SK-N-SH (cell line): ENCODE measurements at regions not wholly inside any gene's neighbourhood (a gene's known extent, or its start where the extent isn't known, plus 50 kb on each side); places are given as distances from the start of the nearest gene placed in this dataset.

Source experiments
- CTCF ChIA-PET: fragments of 300-600, 350-600 bp; formaldehyde crosslinking; extraction: SDS; loops from one replicate; lab custom pipeline; 2021; lab: Yijun Ruan, JAX
- POLR2A ChIA-PET: fragments of 350-600 bp; sonication (Branson Sonifier 250); formaldehyde crosslinking; extraction: SDS; loops from one replicate; lab custom pipeline; 2020; ENCODE audit warnings: antibody characterized with exemption, inconsistent platforms; lab: Yijun Ruan, JAX
- DNase-seq: peaks from one replicate; pipeline ENCODE4 v3.0.0; 2012
- H2AFZ ChIP-seq: fragments of 200-600 bp; sonication (generic); 2 replicates; pipeline ENCODE4 v1.8.1; 2016; ENCODE audit warnings: antibody characterized with exemption, mild to moderate bottlenecking, low read depth
- H3F3A ChIP-seq: fragments of 200-600 bp; sonication (generic); replicated peaks from 2 replicates; pipeline ENCODE3; 2016; ENCODE audit warnings: antibody characterized with exemption, mild to moderate bottlenecking; ENCODE audit not compliant: insufficient read depth
- H3K27ac ChIP-seq, 2 experiments: fragments of 200-500 bp in 1 of 2; fragments of 200-600 bp in 1 of 2; sonication (Bioruptor generic) in 1 of 2; sonication (generic), shearing (Covaris generic) in 1 of 2; 2 replicates each; pipeline versions ENCODE4 v1.5.1 to v1.6.1; 2014 to 2016; ENCODE audit warnings: low read depth in 2 of 2, inconsistent platforms in 1 of 2, low read length in 1 of 2, mild to moderate bottlenecking in 1 of 2, mixed read lengths in 1 of 2
- H3K27me3 ChIP-seq: fragments of 200-600 bp; sonication (generic), shearing (Covaris generic); 2 replicates; pipeline ENCODE4 v1.6.1; 2016; ENCODE audit warnings: mixed run types; ENCODE audit not compliant: insufficient read depth
- H3K36me3 ChIP-seq, 2 experiments: fragments of 200-500 bp in 1 of 2; fragments of 200-600 bp in 1 of 2; sonication (Bioruptor generic) in 1 of 2; sonication (generic) in 1 of 2; replicated peaks in 1 of 2; 2 replicates each; pipeline versions ENCODE3 to v1.5.1; 2014 to 2016; ENCODE audit warnings: low read length in 1 of 2, mild to moderate bottlenecking in 1 of 2; ENCODE audit not compliant: insufficient read depth in 2 of 2, control insufficient read depth in 1 of 2
- H3K4me1 ChIP-seq, 2 experiments: fragments of 200-500 bp in 1 of 2; fragments of 200-600 bp in 1 of 2; sonication (Bioruptor generic) in 1 of 2; sonication (generic), shearing (Covaris generic) in 1 of 2; 2 replicates each; pipeline versions ENCODE4 v1.5.1 to v1.6.1; 2014 to 2016; ENCODE audit warnings: low read depth in 1 of 2, low read length in 1 of 2, mixed run types in 1 of 2; ENCODE audit not compliant: insufficient read depth in 2 of 2, control insufficient read depth in 1 of 2
- H3K4me2 ChIP-seq: fragments of 200-600 bp; sonication (generic), shearing (Covaris generic); 2 replicates; pipeline ENCODE4 v1.6.1; 2017; ENCODE audit warnings: mixed run types
- H3K4me3 ChIP-seq, 2 experiments: fragments of 200-500 bp in 1 of 2; fragments of 200-600 bp in 1 of 2; sonication (Bioruptor generic) in 1 of 2; sonication (generic), shearing (Covaris generic) in 1 of 2; 2 replicates each; pipeline versions ENCODE4 v1.5.1 to v1.8.1; 2014 to 2016; ENCODE audit warnings: low read depth in 2 of 2, inconsistent platforms in 1 of 2, low read length in 1 of 2, mild to moderate bottlenecking in 1 of 2, mixed read lengths in 1 of 2, moderate library complexity in 1 of 2
- H3K79me2 ChIP-seq: fragments of 200-600 bp; sonication (generic); 2 replicates; pipeline ENCODE4 v1.8.1; 2017; ENCODE audit warnings: mild to moderate bottlenecking; ENCODE audit not compliant: insufficient read depth
- H3K9ac ChIP-seq: fragments of 200-600 bp; sonication (generic); 2 replicates; pipeline ENCODE4 v1.6.1; 2017; ENCODE audit warnings: mixed run types
- H3K9me2 ChIP-seq: fragments of 200-600 bp; sonication (generic); 2 replicates; pipeline ENCODE4 v1.6.1; 2017; ENCODE audit warnings: mixed run types
- H3K9me3 ChIP-seq: fragments of 200-600 bp; sonication (generic); 2 replicates; pipeline ENCODE4 v1.6.1; 2017; ENCODE audit warnings: mixed run types, mild to moderate bottlenecking, moderate library complexity
- H4K20me1 ChIP-seq: fragments of 200-600 bp; sonication (generic); 2 replicates; pipeline ENCODE4 v1.6.1; 2017; ENCODE audit warnings: mild to moderate bottlenecking, mixed run types; ENCODE audit not compliant: insufficient read depth
- CHD2 ChIP-seq: fragments of 150-350 bp; IDR thresholded peaks from 2 replicates; pipeline ENCODE4 v1.6.1; 2018; ENCODE audit warnings: low read length; ENCODE audit not compliant: partially characterized antibody
- CTCF ChIP-seq: fragments of 200-600 bp; sonication (generic); IDR thresholded peaks from 2 replicates; pipeline ENCODE4 v1.6.1; 2017; ENCODE audit warnings: antibody characterized with exemption, mild to moderate bottlenecking, moderate library complexity
- ELF1 ChIP-seq: IDR thresholded peaks from 2 replicates; pipeline ENCODE4 v1.4.0; 2012
- EP300 ChIP-seq, 2 experiments: IDR thresholded peaks; 2 replicates each; pipeline versions ENCODE4 v1.4.0 to v1.6.1; 2012; ENCODE audit warnings: borderline replicate concordance in 1 of 2, low read depth in 1 of 2, low read length in 1 of 2
- FOSL2 ChIP-seq: IDR thresholded peaks from 2 replicates; pipeline ENCODE4 v1.4.0; 2012; ENCODE audit warnings: low read depth, mild to moderate bottlenecking, moderate library complexity, borderline replicate concordance
- FOXJ3 ChIP-seq: sonication (generic); formaldehyde crosslinking; IDR thresholded peaks from 2 replicates; pipeline ENCODE4 v1.5.1; 2020; ENCODE audit warnings: mild to moderate bottlenecking, missing genetic modification reagents
- GABPA ChIP-seq: IDR thresholded peaks from 2 replicates; pipeline ENCODE4 v1.4.0; 2012; ENCODE audit warnings: low read depth, mild to moderate bottlenecking
- GATA2 ChIP-seq: sonication (generic); formaldehyde crosslinking; IDR thresholded peaks from 2 replicates; pipeline ENCODE4 v1.5.0; 2020; ENCODE audit warnings: mild to moderate bottlenecking, missing genetic modification reagents
- JUND ChIP-seq: IDR thresholded peaks from 2 replicates; pipeline ENCODE4 v1.4.0; 2012
- NFIC ChIP-seq: IDR thresholded peaks from 2 replicates; pipeline ENCODE4 v1.4.0; 2012; ENCODE audit warnings: borderline replicate concordance
- RAD21 ChIP-seq: IDR thresholded peaks from 2 replicates; pipeline ENCODE4 v1.6.1; 2012; ENCODE audit warnings: mild to moderate bottlenecking, low read length
- RFX5 ChIP-seq: IDR thresholded peaks from 2 replicates; pipeline ENCODE4 v1.6.1; 2012; ENCODE audit warnings: mild to moderate bottlenecking, improper control_type of control experiment, low read length
- SIN3A ChIP-seq: IDR thresholded peaks from 2 replicates; pipeline ENCODE4 v1.6.1; 2012; ENCODE audit warnings: low read depth, mild to moderate bottlenecking, low read length, moderate library complexity, borderline replicate concordance
- TCF12 ChIP-seq: IDR thresholded peaks from 2 replicates; pipeline ENCODE4 v1.4.0; 2012
- TEAD4 ChIP-seq: IDR thresholded peaks from 2 replicates; pipeline ENCODE4 v1.4.0; 2012; ENCODE audit warnings: mild to moderate bottlenecking, borderline replicate concordance; ENCODE audit not compliant: insufficient read depth
- USF2 ChIP-seq: fragments of 150-350 bp; IDR thresholded peaks from 2 replicates; pipeline ENCODE4 v1.6.1; 2017; ENCODE audit warnings: antibody characterized with exemption, low read length, low read depth, borderline replicate concordance
- YY1 ChIP-seq: IDR thresholded peaks from 2 replicates; pipeline ENCODE4 v1.4.0; 2012; ENCODE audit warnings: low read depth, mild to moderate bottlenecking
- WGBS: methylation state at CpG from one replicate; pipeline ENCODE4 v1.1.6; 2017; ENCODE audit warnings: low lambda C conversion rate; 5-methylcytosine and 5-hydroxymethylcytosine counted together
- TF ChIP-seq, protein P1 (sequence below): IDR thresholded peaks from 2 replicates; pipeline ENCODE4 v1.4.0; 2012; ENCODE audit warnings: low read depth
- TF ChIP-seq, protein P2 (sequence below): IDR thresholded peaks from 2 replicates; pipeline ENCODE4; 2012

DNA sequence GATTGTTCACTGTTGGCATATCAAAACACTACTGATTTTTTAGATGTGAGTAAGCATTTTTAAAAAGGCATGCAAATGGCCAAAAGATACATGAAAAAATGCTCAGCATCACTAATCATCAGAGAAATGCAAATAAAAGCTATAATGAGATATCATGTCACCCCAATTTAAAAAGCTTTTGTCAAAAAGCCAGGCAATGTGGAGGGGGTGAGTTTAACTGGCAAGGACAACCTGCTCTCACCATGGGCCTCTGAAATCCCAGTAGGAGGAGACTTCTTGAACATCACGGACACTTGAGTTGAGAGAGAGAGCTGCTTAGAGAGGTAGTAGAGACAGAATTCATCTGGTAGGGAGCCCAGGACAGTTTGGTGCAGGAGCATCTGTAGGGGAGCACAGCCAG lies 347.1 kb upstream of the MPDZ start:
- Histone ChIP-seq H3K36me3 (no peaks in the 10 kb centered on the region), H3K4me3 (no peak overlapping the region), H2AFZ (no peak overlapping the region), H3K4me1 (no peaks in the 10 kb centered on the region), H3K9me3 (no peaks in the 10 kb centered on the region), H3F3A (no peaks in the 10 kb centered on the region), H3K4me2 (no peak overlapping the region), H3K9me2 (no peaks in the 10 kb centered on the region), H3K27me3 (no peaks in the 10 kb centered on the region), H3K27ac (no peak overlapping the region), H4K20me1 (no peaks in the 10 kb centered on the region), H3K79me2 (no peaks in the 10 kb centered on the region), H3K9ac (no peak overlapping the region)
- CTCF ChIA-PET, result interaction anchor here (0.8 kb wide), 1 partner anchor 24 kb away, joined by 3 read pairs; no protein-coding TSS in a partner anchor
- 64% methylated on average over 1 of the region's 1 CpG for WGBS
- TF ChIP-seq RFX5 (no peak), JUND (no peak), USF2 (no peak), GATA2 (CRISPR knock-in tag) (no peak), TEAD4 (no peak), CTCF (no peak), EP300 (IDR thresholded peaks at IDR 0.05; ENCODE audit: borderline replicate concordance in 1 of 2, low read depth in 1 of 2, low read length in 1 of 2) (no peak), CHD2 (no peak), YY1 (no peak), NFIC (no peak), FOSL2 (no peak), FOXJ3 (CRISPR knock-in tag) (no peak)
- TF ChIP-seq, protein P1, sequence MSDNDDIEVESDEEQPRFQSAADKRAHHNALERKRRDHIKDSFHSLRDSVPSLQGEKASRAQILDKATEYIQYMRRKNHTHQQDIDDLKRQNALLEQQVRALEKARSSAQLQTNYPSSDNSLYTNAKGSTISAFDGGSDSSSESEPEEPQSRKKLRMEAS, result no peak
- no peak for DNase-seq
- POLR2A ChIA-PET, result no interaction called here

GRCh38 chr9:13621872-13622564 lies 342.5 kb upstream of the MPDZ start:
- no peak overlapping the region for H2AFZ ChIP-seq
- H3K9me2 ChIP-seq, result 0 out of 2 replicates have a peak, but pooled peaks cover 3% of the 10 kb centered on the region
- H3F3A ChIP-seq, result no peaks in the 10 kb centered on the region
- CTCF ChIA-PET, result no interaction called here
- H3K27me3 ChIP-seq, result no peaks in the 10 kb centered on the region
- no peak for DNase-seq
- H3K9ac ChIP-seq, result no peak overlapping the region
- no peaks in the 10 kb centered on the region for H4K20me1 ChIP-seq
- H3K36me3 ChIP-seq, result no peaks in the 10 kb centered on the region
- no peak overlapping the region for H3K4me3 ChIP-seq
- H3K4me1 ChIP-seq, result no peaks in the 10 kb centered on the region
- no peaks in the 10 kb centered on the region for H3K9me3 ChIP-seq
- no peaks in the 10 kb centered on the region for H3K79me2 ChIP-seq
- no peak overlapping the region for H3K27ac ChIP-seq
- H3K4me2 ChIP-seq, result no peak overlapping the region
- 74% methylated on average over 6 of the region's 6 CpGs for WGBS
- POLR2A ChIA-PET, result no interaction called here
- TF ChIP-seq TCF12 (no peak), GABPA (no peak), USF2 (no peak), NFIC (no peak), SIN3A (no peak), JUND (no peak), CTCF (no peak), EP300 (IDR thresholded peaks at IDR 0.05; ENCODE audit: borderline replicate concordance in 1 of 2, low read depth in 1 of 2, low read length in 1 of 2) (no peak), GATA2 (CRISPR knock-in tag) (no peak), FOSL2 (no peak), RAD21 (no peak), ELF1 (no peak)
- TF ChIP-seq, protein P1, result no peak
- TF ChIP-seq, protein P2, sequence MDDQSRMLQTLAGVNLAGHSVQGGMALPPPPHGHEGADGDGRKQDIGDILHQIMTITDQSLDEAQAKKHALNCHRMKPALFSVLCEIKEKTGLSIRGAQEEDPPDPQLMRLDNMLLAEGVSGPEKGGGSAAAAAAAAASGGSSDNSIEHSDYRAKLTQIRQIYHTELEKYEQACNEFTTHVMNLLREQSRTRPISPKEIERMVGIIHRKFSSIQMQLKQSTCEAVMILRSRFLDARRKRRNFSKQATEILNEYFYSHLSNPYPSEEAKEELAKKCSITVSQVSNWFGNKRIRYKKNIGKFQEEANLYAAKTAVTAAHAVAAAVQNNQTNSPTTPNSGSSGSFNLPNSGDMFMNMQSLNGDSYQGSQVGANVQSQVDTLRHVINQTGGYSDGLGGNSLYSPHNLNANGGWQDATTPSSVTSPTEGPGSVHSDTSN, result no peak
